SW480 (cell line): ENCODE measurements at regions not wholly inside any gene's neighbourhood (a gene's known extent, or its start where the extent isn't known, plus 50 kb on each side); places are given as distances from the start of the nearest gene placed in this dataset.

Source experiments
- DNase-seq: peaks from one replicate; pipeline ENCODE4 v3.0.0-alpha.2; 2016; ENCODE audit warnings: low spot score

GRCh38 chr11:95548416-95548815, 241.2 kb downstream of the FAM76B start:
- no peak for DNase-seq

GRCh38 chr11:95547976-95548375, 241.6 kb downstream of the FAM76B start:
- no peak for DNase-seq

- no peak for DNase-seq
These were observed 242.4 kb downstream of the FAM76B start for GRCh38 chr11:95547186-95547585.

- DNase-seq, result peak; percentile 10
These were observed 244.3 kb downstream of the FAM76B start for GRCh38 chr11:95545116-95545875.

GRCh38 chr11:95544095-95544856, 245.3 kb downstream of the FAM76B start:
- no peak for DNase-seq

GRCh38 chr11:95542868-95543551, 246.6 kb downstream of the FAM76B start:
- no peak for DNase-seq

- no peak for DNase-seq
These were observed 247.9 kb downstream of the FAM76B start for GRCh38 chr11:95541715-95542114.

- DNase-seq, result no peak
These were observed 253.4 kb downstream of the FAM76B start for GRCh38 chr11:95536047-95536690.

GRCh38 chr11:95534809-95535208, 254.8 kb downstream of the FAM76B start:
- DNase-seq, result no peak

- DNase-seq, result no peak
These were observed 255.4 kb downstream of the FAM76B start for GRCh38 chr11:95534226-95534625.

- no peak for DNase-seq
These were observed 258.5 kb downstream of the FAM76B start for GRCh38 chr11:95531116-95531515.

- no peak for DNase-seq
These were observed 265.1 kb downstream of the FAM76B start for GRCh38 chr11:95524314-95525036.

GRCh38 chr11:95522874-95523273, 266.7 kb downstream of the FAM76B start:
- no peak for DNase-seq

GRCh38 chr11:95521862-95522261, 267.7 kb downstream of the FAM76B start:
- no peak for DNase-seq

GRCh38 chr11:95521133-95521542, 268.4 kb downstream of the FAM76B start:
- DNase-seq, result peak; percentile 20

- no peak for DNase-seq
These were observed 269.0 kb downstream of the FAM76B start for GRCh38 chr11:95520369-95521132.

- no peak for DNase-seq
These were observed 269.7 kb downstream of the FAM76B start for GRCh38 chr11:95519912-95520311.

GRCh38 chr11:95517453-95517852, 272.1 kb downstream of the FAM76B start:
- DNase-seq, result no peak

- DNase-seq, result no peak
These were observed 272.8 kb downstream of the FAM76B start for GRCh38 chr11:95516786-95517185.

GRCh38 chr11:95516175-95516574, 273.4 kb downstream of the FAM76B start:
- no peak for DNase-seq

GRCh38 chr11:95515371-95515770, 274.2 kb downstream of the FAM76B start:
- no peak for DNase-seq
